H1 (cell line): ENCODE measurements at regions not wholly inside any gene's neighbourhood (a gene's known extent, or its start where the extent isn't known, plus 50 kb on each side); places are given as distances from the start of the nearest gene placed in this dataset.

ENCODE experiments used
- BCL11A ChIP-seq, 2 experiments: IDR thresholded peaks; one replicate each; pipeline ENCODE4 v1.6.1; 2011; ENCODE audit warnings: low read depth in 2 of 2, low read length in 2 of 2, mild to moderate bottlenecking in 2 of 2
- CBX5 ChIP-seq: fragments of 300-800, 300-1000 bp; sonication (generic); IDR thresholded peaks from 2 replicates; pipeline ENCODE4 v1.7.1; 2016; ENCODE audit warnings: antibody characterized with exemption, low read length, low read depth
- RAD21 ChIP-seq, 2 experiments: IDR thresholded peaks in 1 of 2; conservative IDR thresholded peaks in 1 of 2; 2 replicates each; pipeline ENCODE4 v1.6.1; 2011; ENCODE audit warnings: low read depth in 2 of 2, low read length in 2 of 2, improper control_type of control experiment in 1 of 2, inconsistent platforms in 1 of 2, mild to moderate bottlenecking in 1 of 2, moderate library complexity in 1 of 2
- RFX5 ChIP-seq: IDR thresholded peaks from 2 replicates; pipeline ENCODE4 v1.6.1; 2011; ENCODE audit warnings: low read depth, low read length, improper control_type of control experiment, borderline replicate concordance
- SIX5 ChIP-seq: IDR thresholded peaks from 2 replicates; pipeline ENCODE4 v1.6.1; 2011; ENCODE audit warnings: mild to moderate bottlenecking, low read depth, low read length
- SP4 ChIP-seq: IDR thresholded peaks from 2 replicates; pipeline ENCODE4 v1.6.1; 2012; ENCODE audit warnings: low read length, inconsistent platforms
- TEAD4 ChIP-seq: IDR thresholded peaks from 2 replicates; pipeline ENCODE4 v1.6.1; 2012; ENCODE audit warnings: low read depth, low read length, inconsistent platforms, mixed read lengths

- TF ChIP-seq SIX5 (no peak), RFX5 (no peak), CBX5 (no peak), BCL11A (IDR thresholded peaks at IDR 0.05; ENCODE audit: low read depth in 2 of 2, low read length in 2 of 2) (no peak), RAD21 (IDR thresholded peaks at IDR 0.05 in 1 of 2, conservative IDR thresholded peaks at IDR 0.05 in 1 of 2; ENCODE audit: low read depth in 2 of 2, low read length in 2 of 2) (no peak), SP4 (no peak), TEAD4 (no peak)
- TF ChIP-seq, all 59 proteins: peak for 0
Measured at GRCh38 chr7:131274986-131275385, 52.7 kb upstream of the MKLN1 start (continued).
